Left hindlimb (tissue), 1 donor: ENCODE measurements at regions not wholly inside any gene's neighbourhood (a gene's known extent, or its start where the extent isn't known, plus 50 kb on each side); places are given as distances from the start of the nearest gene placed in this dataset.

Experiments
- DNase-seq: peaks from one replicate; pipeline ENCODE4 v3.0.0-alpha.2; 2018

- no peak for DNase-seq
These were observed 162.9 kb upstream of the FGGY start for GRCh38 chr1:59133997-59134396.

GRCh38 chr1:59135761-59136255 lies 161.1 kb upstream of the FGGY start:
- no peak for DNase-seq

- DNase-seq: no peak
These were observed 160.2 kb upstream of the FGGY start for GRCh38 chr1:59136541-59137275.

- no peak for DNase-seq
These were observed 159.6 kb upstream of the FGGY start for GRCh38 chr1:59137276-59137615.

- no peak for DNase-seq
These were observed 158.9 kb upstream of the FGGY start for GRCh38 chr1:59137968-59138367.

GRCh38 chr1:59138402-59138801 lies 158.5 kb upstream of the FGGY start:
- no peak for DNase-seq

GRCh38 chr1:59139396-59139795 lies 157.5 kb upstream of the FGGY start:
- DNase-seq: no peak

- no peak for DNase-seq
These were observed 155.5 kb upstream of the FGGY start for GRCh38 chr1:59141267-59141863.

- no peak for DNase-seq
These were observed 154.4 kb upstream of the FGGY start for GRCh38 chr1:59142311-59143132.

GRCh38 chr1:59143133-59143487 lies 153.8 kb upstream of the FGGY start:
- peak; percentile 30 for DNase-seq

- no peak for DNase-seq
These were observed 153.1 kb upstream of the FGGY start for GRCh38 chr1:59143811-59144210.

- no peak for DNase-seq
These were observed 151.9 kb upstream of the FGGY start for GRCh38 chr1:59144959-59145358.

- no peak for DNase-seq
These were observed 150.8 kb upstream of the FGGY start for GRCh38 chr1:59146056-59146455.

GRCh38 chr1:59146651-59147358 lies 150.1 kb upstream of the FGGY start:
- peak; percentile 69 for DNase-seq

GRCh38 chr1:59149435-59149834 lies 147.5 kb upstream of the FGGY start:
- no peak for DNase-seq

- peak; percentile 54 for DNase-seq
These were observed 146.1 kb upstream of the FGGY start for GRCh38 chr1:59150577-59151386.

GRCh38 chr1:59151387-59151761 lies 145.5 kb upstream of the FGGY start:
- no peak for DNase-seq

- no peak for DNase-seq
These were observed 145.0 kb upstream of the FGGY start for GRCh38 chr1:59151860-59152259.

- no peak for DNase-seq
These were observed 144.4 kb upstream of the FGGY start for GRCh38 chr1:59152511-59152910.

GRCh38 chr1:59154401-59154800 lies 142.5 kb upstream of the FGGY start:
- no peak for DNase-seq

- DNase-seq: no peak
These were observed 141.5 kb upstream of the FGGY start for GRCh38 chr1:59155351-59155750.

GRCh38 chr1:59156051-59156450 lies 140.8 kb upstream of the FGGY start:
- no peak for DNase-seq
